SK-N-MC (cell line): ENCODE measurements at regions not wholly inside any gene's neighbourhood (a gene's known extent, or its start where the extent isn't known, plus 50 kb on each side); places are given as distances from the start of the nearest gene placed in this dataset.

Source experiments
- EZH2 ChIP-seq: fragments of 200-600 bp; sonication (generic); IDR thresholded peaks from one replicate; pipeline ENCODE4 v1.6.1; 2017; ENCODE audit warnings: antibody characterized with exemption
- FOXP2 ChIP-seq: optimal IDR thresholded peaks from 2 replicates; pipeline ENCODE3; 2011; ENCODE audit warnings: mild to moderate bottlenecking, moderate library complexity; ENCODE audit not compliant: insufficient read depth; ENCODE audit errors: extremely low read length, control extremely low read depth
- POLR2AphosphoS5 ChIP-seq: IDR thresholded peaks from 2 replicates; pipeline ENCODE4 v1.6.1; 2012; ENCODE audit warnings: mild to moderate bottlenecking, low read depth, low read length, borderline replicate concordance

DNA sequence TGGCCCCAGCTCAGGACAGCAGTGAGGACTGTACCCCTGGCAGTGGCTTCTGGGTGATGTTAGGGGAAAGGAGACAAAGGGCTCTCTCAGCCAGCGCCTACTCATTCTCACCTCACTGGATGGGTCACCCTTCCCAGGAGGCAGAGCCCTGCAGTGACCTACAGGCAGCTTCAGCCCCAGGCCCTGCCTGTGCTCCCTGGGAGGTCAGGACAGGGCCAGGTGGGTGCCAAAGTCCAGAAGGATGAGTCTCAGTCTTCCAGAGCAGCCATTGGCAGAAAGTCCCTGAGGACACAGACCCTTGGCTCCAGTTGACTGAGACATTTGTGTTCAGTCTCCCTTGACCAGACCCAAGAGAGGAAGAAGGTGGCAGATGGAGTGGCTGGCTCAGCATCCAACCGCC is 75.1 kb downstream of the TEX51 start:
- TF ChIP-seq POLR2AphosphoS5 (no peak), EZH2 (no peak), FOXP2 (no peak)
